ENCODE measurements at regions not wholly inside any gene's neighbourhood (a gene's known extent, or its start where the extent isn't known, plus 50 kb on each side); places are given as distances from the start of the nearest gene placed in this dataset.

DNA sequence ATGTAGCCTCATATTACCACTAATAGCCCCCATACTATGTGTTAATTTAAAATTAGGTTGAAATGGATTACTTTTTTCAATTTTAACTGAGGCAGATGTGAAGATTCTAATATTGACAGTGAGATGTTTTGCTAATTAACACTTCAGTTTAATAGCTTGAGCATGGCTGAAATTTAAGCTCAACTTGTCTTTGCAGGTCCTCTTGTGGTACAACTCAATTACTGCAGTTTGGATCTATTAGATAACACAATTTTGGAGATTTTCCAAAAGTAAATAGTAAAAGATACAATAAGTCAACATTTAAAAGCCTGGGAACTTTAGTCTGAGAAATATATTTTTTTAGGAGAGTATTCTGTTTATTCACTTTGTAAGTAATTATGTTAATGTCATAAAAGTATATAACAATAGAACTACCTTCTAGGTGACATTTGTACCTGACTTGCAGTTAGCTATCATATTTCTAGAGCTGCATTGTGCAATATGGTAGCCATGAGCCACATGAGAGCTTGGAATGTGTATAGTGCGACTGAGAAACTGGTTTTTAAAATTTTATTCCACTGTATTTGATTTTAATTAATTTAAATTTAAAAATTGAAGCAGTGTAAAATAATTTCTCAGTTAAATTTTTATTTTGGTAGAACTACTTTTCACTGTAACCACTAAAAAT is 73.1 kb upstream of the FMR1 start:
- DNase-seq, result peak; percentile 3

DNA sequence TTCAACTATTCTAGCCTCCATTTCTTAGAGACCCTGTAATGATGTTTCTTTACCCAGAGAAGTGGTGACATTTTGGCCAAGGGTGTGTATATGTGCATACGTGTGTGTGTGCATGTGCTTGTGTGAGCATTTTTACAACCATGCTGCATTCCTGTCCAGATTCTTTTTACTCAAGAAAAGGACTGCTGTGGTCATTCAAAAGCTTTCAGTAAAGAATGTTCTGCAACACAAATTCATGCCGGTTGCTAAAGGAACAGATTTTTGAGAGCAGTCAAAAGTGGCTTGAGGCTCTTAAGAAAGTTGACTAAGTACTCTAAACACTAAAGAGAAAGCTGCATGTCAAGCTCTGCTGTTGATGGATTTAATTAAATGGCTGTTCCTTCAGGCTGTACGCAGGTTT is 65.0 kb upstream of the FMR1 start:
- no peak for DNase-seq

DNA sequence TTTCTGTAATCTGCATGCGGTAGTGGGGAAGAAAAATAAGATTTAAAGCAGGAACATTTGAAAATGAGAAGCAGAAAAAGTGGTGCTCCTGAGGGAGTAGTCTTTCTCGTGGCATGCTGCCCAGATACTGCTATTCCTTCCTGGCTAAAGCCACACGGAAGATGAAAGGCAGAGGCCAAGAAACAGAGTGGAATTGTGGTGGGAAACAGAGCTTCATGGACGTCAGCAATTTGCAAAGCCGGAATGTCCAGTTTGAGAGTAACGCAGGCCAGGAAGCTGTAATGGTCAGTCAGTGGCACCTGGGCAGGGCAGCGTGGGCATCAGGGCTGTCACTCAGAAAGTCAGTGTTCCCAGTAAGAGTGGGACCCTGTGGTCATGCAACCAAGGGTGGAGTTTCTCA is 63.7 kb upstream of the FMR1 start:
- no peak for DNase-seq

DNA sequence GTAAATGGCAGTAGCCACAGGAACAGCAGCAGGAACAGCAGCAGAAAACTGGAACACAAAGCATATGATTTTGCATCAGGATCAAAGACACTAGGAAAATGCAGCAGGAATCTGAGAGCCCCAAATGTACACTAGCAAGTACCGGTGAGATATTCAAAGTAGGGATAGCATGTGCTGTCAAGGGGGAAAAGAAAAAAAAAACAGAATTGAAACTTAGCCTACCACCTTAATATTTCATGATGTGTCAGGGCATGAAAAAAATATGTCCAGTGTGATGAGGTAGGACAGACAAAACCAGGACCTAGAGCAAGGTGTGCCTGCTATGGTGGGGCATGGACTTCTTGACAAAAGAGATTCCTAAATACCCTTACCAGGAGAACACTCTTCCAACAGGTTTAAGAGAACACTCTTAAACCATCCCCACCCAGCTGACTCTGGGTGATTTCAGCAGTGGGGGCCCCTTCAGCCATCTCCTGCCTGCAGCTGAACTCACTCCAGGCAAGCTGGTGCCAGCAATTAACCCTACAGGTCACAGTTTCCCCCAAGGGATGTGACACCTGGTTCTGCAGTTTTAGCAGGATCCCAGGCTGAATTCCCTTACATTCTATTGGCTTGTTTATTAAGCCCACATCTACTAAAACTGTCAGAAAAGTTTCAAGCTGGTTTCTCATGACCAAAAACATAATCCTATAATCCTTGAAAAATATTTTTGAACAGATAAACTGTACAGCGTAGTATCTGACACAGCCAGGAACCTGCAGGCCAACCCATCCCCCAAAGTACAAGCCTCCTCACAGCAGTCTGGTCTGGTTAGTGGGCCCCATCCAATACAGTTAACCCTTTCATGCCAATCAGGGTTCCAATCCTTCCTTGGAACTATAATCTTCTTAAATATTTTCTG is 62.9 kb upstream of the FMR1 start:
- no peak for DNase-seq

DNA sequence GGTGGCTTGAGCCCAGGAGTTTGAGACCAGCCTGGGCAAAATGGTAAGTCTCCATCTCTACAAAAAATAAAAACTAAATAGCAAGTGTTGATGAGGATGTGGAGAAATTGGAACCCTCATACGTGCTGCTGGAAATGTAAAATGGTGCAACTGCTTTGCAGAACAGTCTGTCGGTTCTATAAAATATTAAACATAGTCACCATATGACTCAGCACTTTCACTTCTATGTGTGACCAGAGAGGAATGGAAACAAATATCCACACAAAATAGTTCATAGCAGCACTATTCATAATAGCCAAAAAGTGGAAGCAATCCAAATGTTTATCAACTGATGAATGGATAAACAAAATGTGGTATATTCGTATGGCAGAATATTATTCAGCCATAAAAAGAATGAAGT is 60.8 kb upstream of the FMR1 start:
- DNase-seq, result no peak

DNA sequence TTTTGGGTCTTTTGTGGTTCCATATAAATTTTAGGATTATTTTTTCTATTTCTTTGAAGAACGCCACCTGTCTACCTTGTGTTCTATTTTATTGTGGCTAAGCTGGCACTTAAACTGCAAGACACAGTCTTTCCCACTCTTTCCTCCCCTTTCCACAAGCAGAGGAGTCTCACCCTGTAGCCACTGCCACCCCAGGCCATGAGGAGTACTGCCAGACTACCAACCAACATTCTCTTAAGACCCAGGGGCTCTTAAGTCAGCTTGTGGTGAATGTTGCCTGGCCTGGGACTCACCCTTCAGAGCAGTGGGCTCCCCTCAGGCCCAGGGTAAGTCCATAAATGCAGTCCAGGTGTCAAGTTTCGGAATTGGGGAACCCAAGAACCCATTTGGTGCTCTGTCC is 58.0 kb upstream of the FMR1 start:
- no peak for DNase-seq

DNA sequence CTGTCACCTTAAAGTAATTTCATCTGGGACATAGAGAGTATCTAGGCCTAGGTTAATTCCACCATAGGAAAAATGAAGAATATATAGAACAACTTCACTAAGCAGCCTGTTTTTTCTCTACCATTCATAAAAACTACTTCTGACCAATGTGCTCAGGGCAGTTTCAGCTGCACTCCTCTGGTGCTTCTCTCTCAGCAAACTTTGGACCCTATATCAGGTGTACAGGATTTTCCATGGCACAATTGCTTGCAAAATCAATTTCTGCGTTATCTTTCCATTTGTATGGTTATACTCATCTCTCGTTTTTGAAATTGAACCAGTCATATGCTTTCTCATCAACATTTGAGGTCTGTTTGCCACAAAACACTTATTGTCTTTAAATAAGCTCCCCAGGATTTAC is 52.1 kb upstream of the FMR1 start:
- no peak for DNase-seq
